Coronary artery (tissue), 2 donors: ENCODE measurements at regions not wholly inside any gene's neighbourhood (a gene's known extent, or its start where the extent isn't known, plus 50 kb on each side); places are given as distances from the start of the nearest gene placed in this dataset.

Experiments
- DNase-seq: peaks from one replicate; pipeline ENCODE4 v3.0.0-alpha.2; 2017; ENCODE audit warnings: low spot score
- H3K27ac ChIP-seq, 2 donors: fragments of 200-600 bp; sonication (generic); one replicate each; pipeline ENCODE4 v1.5.1; 2016 to 2019
- H3K4me3 ChIP-seq: fragments of 200-600 bp; sonication (generic); 2 replicates; pipeline ENCODE4 v1.5.1; 2016; ENCODE audit warnings: mild to moderate bottlenecking, moderate library complexity
- TF ChIP-seq, protein P1 (sequence below): fragments of 200-600 bp; sonication (generic); IDR thresholded peaks from one replicate; pipeline ENCODE4 v1.5.1; 2019; ENCODE audit warnings: antibody characterized with exemption

DNA sequence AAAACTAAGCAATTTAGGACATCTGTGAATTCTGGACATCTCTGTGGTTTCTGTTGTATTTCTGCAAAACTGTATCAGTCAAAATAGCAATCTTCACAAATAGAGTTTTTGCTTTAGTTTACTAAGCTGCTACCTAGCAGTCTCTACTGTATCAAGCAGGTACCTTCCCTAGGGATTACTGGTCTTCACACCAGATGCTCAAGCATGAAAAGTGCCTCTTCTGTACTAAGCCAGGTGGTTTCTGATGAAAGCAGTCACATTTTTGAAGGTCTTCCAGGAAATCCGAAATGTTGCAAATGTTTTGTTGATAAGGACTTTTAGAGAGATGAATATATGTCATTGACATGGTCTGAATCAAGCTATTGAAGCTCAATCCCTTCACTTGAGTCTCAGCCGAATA lies 540.0 kb downstream of the KCTD16 start:
- H3K27ac ChIP-seq, result no peak overlapping the region
- TF ChIP-seq, protein P1, sequence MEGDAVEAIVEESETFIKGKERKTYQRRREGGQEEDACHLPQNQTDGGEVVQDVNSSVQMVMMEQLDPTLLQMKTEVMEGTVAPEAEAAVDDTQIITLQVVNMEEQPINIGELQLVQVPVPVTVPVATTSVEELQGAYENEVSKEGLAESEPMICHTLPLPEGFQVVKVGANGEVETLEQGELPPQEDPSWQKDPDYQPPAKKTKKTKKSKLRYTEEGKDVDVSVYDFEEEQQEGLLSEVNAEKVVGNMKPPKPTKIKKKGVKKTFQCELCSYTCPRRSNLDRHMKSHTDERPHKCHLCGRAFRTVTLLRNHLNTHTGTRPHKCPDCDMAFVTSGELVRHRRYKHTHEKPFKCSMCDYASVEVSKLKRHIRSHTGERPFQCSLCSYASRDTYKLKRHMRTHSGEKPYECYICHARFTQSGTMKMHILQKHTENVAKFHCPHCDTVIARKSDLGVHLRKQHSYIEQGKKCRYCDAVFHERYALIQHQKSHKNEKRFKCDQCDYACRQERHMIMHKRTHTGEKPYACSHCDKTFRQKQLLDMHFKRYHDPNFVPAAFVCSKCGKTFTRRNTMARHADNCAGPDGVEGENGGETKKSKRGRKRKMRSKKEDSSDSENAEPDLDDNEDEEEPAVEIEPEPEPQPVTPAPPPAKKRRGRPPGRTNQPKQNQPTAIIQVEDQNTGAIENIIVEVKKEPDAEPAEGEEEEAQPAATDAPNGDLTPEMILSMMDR, result no peak
- no peak for DNase-seq
- H3K4me3 ChIP-seq, result no peak overlapping the region

DNA sequence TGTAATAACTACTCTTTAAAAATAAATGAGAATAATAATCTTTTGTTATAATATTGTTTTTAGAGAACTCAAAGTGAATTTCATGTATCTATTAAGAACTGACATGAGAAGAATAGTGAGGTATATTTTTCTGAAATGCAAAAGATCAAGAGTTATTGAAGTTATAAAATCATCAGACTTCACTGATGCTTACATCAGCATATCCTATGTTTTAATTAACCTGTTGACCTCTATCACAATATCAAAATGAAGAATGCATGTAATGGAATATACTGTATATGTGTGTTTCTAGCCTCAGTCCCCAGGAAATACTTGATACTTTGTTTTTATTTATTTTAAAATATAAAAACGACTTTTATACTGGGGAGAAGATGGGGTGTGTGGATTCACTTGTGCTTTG lies 533.1 kb downstream of the KCTD16 start:
- no peak for DNase-seq
- Histone ChIP-seq H3K27ac (no peak overlapping the region), H3K4me3 (no peak overlapping the region)
- TF ChIP-seq, protein P1, result no peak

DNA sequence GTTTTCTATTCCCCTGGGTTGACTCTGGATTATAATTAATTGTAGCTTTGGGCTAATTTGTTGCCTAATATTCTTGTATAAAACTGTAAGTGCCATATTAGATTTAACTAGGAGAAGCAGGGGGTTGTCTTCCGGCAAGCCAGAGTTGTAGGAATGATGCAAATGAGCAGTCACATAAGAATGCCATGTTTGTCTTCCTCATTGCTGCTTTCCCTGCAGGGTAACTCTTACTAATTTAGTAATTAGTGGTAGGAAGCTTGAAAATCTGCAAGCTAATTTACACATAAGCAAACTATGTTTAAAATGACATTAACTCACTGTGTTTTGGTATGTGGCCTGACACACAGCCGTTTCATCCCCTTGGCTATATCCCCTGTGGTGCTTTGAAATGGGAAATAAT lies 527.8 kb downstream of the KCTD16 start:
- no peak for DNase-seq
- Histone ChIP-seq H3K4me3 (no peak overlapping the region), H3K27ac (no peak overlapping the region)
- TF ChIP-seq, protein P1, result no peak

- DNase-seq, result no peak
- Histone ChIP-seq H3K4me3 (no peak overlapping the region), H3K27ac (no peak overlapping the region)
- TF ChIP-seq, protein P1, result no peak
Measured at GRCh38 chr5:144697847-144698262, 527.2 kb downstream of the KCTD16 start.

GRCh38 chr5:144691936-144692335 lies 521.3 kb downstream of the KCTD16 start:
- Histone ChIP-seq H3K27ac (no peak overlapping the region), H3K4me3 (no peak overlapping the region)
- no peak for DNase-seq
- TF ChIP-seq, protein P1, result no peak

DNA sequence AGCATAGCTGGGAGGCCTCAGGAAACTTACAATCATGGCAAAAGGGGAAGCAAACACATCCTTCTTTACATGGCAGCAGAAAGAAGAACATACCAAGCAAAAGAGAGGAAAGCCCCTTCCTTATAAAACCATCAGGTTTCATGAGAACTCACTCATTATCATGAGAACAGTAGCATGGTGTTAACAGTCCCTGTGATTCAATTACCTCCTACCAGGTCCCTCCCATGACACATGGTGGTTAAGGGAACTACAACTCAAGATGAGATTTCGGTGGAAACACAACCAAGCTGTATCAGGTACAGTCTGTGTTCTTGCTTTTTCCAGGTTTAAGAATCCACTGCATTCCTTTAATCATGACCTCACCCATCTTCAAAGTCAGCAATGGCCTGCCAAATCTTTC lies 514.2 kb downstream of the KCTD16 start:
- no peak for DNase-seq
- Histone ChIP-seq H3K27ac (no peak overlapping the region), H3K4me3 (no peak overlapping the region)
- TF ChIP-seq, protein P1, result no peak

- no peak overlapping the region for H3K4me3 ChIP-seq
- no peak for DNase-seq
- H3K27ac ChIP-seq, result no peak overlapping the region
- TF ChIP-seq, protein P1, result no peak
Measured at GRCh38 chr5:144680711-144681110, 510.0 kb downstream of the KCTD16 start.
